Ureter (tissue), 1 donor: ENCODE measurements at regions not wholly inside any gene's neighbourhood (a gene's known extent, or its start where the extent isn't known, plus 50 kb on each side); places are given as distances from the start of the nearest gene placed in this dataset.
"Not testable (repeated sequence)": the region's sequence is repeated elsewhere in the genome, so short reads cannot be mapped to it uniquely, and the experiment has no call there.

Experiments
- DNase-seq: peaks from one replicate; pipeline ENCODE4 v3.0.0-alpha.2; 2020; ENCODE audit warnings: low spot score
- donor health status: DM: yes; HTN: yes; CAD: no.

DNA sequence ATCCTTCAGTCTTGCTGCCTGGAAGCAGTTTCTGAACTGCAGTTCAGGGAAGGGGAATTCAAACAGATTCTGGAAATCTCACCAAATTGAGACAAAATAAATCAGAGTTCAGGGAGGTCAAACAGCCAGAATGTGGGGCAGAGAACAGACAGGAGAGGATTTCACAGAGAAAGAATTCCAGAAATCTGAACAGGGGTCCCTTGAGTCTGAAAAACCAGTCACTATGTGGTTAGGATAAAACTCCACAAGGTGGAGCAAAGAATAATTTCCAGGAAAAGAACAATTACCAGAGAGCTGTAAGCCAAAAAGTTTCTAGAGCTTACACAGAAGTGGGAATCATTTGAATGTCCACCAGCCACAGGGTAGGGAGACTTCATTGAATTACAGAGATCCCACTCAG lies 84.7 kb downstream of the URB2 start:
- no peak for DNase-seq

DNA sequence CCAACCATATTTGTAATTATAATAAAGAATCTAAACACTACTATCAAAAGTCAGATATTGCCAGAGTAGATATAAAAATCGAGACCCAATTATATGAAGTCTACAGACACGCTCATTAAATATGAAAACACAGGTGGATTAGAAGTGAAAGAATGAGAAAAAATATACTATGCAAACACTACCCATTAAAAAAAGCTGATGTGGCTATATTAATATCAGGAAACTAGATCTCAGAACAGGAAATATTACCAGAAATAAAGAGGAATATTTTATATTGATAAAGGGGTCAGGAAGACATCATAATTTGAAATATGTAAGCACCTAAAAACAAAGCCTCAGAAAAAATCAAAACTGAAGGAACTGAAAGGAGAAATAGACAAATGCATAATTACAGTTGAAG lies 88.3 kb downstream of the URB2 start:
- no peak for DNase-seq

DNA sequence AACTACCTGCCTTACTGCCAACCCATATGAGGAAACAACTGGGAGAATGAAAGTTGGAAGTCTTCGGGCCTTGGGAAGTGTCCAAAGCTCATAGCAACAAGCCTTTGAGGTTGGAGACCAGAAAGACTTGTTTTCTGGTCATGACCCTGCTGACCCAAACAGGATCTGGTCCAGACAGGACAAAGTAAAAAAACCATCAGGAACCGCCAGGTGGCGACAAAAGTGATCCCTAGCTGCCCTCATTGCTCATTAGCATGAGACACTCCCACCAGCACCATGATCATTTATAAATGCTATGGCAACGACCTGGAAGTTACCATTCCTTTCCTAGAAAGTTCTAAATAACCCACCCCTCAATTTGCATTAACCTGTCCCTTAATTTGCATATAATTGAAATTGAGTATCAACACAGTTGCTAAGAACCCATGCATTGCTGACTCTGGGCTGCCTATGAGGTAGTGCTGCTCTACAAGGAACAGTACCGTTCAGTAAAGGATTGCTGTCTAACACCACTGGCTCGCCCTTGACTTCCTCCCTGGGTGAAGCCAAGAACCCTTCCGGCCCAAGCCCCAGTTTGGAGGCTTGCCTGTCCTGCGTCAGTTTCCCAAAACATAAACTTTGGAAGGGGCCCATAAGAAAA lies 89.0 kb downstream of the URB2 start:
- DNase-seq: no peak

DNA sequence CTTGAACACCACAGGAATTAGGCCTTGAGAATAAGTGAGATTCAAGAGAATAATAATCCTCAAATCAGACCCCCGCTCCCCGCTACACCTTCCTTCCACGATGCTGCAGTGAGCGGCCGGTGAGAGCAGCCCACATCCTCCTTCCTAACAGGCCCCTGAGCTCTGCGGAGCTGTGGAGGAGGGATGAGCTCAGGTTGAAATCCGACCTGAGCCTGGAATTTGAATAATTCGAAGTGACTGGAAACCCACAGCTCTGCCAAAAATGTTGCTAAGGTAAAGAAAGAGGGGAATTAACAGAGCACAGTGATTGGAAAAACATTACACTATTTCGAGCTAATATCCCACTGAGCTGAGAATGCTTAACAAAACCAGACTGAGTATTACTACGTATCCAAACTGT lies 90.0 kb downstream of the URB2 start:
- no peak for DNase-seq

DNA sequence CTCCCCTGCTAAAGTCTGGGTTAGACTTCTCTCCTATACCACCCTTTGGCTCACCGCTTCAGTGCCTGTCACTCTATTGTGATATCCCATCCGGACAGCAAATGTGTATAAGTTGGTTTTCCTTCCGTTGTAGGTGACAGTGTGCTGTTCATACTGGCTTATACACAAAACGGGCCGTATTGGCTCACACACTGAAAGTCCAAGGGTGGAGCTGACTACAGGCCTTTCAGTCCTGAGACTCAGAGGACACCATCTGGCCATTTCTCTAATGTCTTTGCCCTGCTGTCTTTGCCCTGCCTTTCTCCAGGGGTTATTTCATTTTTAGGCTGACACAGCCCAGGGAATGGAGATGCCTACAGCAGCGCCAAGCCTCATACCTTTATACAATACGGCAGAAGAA lies 90.7 kb downstream of the URB2 start:
- DNase-seq: no peak

DNA sequence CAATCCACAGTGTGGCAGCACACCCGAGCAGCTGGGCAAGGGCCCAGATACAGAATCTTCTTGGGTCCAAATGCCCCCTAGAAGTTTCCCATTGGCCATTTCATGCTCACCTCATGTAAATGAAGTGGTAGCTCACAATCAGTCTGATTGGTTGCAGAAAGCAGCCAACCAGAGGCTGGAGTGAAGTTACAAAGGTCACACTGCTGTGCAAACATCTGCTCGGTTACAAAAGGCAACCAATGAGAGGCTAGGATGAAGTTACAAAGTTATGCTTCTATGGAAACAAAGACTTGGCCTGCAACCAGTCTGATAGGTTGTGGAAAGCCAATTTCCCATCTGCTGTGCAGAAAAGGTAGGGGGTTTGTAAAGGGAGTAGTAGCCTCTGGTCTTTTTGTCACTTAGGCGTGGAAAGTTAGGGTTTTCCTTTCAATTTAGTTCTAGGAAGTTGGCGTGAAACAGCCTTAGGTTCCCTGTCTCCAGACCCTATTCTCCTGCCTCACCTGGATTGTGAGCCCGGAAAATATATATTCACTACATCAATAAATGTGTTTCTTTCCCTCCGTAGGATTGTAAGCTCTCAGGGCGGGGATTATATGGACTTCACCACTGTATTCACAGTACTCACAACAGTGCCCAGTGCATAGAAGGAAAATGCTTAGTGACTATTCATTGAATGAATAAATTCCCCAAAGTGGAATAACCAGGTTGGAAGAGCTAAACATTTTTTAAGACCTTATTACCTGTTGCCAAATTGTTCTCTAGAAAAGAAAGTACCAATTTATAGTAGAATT lies 91.9 kb downstream of the URB2 start:
- no peak for DNase-seq

DNA sequence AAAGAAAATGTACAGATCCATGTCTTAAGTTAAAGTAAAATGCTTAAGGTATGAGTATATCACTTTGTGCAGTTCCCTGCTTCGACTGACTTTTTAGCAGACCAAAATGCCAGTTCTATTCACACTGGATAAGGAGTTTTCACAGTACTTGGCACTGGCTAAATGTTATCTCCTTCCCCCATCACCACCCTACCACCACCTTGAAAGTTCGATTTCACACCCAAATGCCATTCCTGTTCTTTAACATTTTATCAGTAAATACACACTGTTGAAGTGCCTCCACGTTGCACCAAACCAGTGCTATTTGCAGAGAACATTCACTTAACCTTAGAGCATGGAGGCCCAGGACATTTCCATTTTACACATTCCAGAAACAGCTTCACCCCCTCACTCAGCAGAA lies 100.0 kb downstream of the URB2 start:
- DNase-seq: no peak

DNA sequence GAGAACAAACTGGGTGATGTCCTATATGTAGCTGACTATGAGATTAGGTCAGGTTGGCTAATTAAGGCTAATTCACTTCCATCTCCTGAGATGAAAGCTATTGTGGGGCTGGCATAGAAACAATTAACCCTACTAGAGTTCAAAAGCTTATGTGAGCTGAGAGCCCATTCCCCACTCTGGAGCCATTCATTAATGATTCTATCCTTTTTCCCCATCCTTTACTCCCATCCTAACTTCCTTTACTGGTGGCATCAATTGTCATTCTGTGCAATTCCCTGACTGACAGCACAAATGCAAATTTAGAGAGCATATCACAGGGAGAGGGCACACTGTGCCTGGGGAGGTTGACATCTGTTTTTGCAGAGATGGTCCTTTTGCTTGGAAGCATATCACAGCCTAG lies 103.9 kb downstream of the URB2 start:
- no peak for DNase-seq

DNA sequence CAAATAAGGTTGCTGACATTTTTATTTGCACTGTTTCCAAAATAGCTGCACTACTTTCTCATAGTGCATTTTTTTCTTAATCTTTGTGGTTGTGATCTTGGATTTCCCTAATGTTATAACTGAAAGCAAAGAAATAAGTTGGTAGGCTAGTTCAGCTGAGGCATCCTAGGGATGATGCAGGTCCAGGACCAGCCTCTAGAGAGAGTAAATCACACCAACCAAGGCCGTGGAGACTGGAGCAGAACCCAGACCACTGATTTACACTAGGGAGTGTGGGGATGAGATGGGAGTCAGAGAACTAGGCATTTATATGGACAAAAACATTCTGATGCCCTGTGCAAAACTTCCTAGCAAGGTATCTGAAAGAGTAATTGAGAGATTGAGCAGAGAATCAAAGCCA lies 104.5 kb downstream of the URB2 start:
- DNase-seq: no peak

DNA sequence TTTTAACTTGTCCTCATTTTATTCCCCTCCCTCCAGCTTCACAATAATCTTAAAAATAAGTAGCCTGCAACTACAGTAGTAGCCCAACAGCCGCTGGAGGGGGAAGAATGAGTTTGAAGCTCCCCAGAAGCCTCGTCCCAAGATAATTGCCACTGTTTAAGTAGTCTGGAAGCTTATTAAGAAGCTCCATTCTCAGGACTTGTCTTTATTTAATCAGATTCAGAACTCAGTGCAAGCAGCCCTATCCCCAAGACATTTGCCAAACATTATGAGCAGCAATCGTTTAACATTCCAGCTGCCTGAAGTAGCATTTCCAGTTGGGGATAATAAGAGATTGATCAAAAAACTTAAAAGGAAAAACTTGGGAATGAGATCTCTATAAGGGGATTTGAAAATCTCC lies 106.0 kb downstream of the URB2 start:
- DNase-seq: no peak

DNA sequence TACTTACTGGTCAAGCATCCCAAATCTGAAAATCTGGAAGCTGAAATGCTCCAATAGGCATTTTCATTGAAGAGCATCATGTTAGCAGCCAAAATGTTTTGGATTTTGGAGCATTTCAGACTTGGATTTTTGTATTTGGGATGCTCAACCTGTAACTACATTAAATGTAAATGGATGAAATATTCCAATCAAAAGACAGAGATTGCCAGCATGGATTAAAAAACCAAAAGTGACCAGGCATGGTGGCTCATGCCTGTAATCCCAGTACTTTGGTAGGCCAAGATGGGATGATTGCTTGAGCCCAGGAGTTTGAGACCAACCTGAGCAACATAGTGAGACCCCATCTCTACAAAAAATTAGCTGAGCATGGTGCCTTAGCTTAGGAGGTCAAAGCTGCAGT lies 110.3 kb downstream of the URB2 start:
- DNase-seq: no peak

DNA sequence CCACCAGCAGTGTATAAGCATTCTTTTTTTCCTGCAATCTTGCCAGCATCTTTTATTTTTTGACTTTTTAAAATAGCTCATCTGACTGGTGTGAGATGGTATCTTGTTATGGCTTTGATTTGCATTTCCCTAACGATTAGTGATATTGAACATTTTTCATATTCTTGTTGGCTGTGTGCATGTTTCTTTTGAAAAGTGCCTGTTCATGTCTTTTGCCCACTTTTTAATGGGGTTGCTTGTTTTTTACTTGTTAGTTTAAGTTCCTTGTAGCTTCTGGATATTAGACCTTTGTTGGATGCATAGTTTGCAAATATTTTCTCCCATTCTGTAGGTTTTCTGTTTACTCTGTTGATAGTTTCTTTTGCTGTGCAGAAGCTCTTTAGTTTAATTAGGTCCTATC lies 116.6 kb downstream of the URB2 start:
- not testable (repeated sequence) for DNase-seq

DNA sequence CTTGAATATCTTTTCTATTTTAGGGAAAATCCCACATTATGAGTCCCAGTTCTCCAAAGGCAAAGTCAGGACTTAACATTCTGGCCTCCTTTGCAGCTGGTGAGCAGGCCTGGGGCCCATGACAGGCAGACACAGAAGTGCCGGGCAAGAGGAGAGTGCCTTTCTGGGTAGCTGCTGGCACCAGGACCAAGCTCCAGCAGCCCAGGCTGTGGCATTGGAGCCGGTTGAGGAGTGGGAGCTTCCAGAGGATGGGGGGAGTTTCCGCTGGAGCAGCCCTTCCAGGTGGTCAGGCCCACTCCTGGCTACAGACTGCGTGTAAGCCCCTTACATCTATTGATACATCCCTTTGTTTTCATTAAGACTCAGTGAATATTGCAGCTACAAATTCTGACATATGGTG lies 123.9 kb downstream of the URB2 start:
- no peak for DNase-seq

DNA sequence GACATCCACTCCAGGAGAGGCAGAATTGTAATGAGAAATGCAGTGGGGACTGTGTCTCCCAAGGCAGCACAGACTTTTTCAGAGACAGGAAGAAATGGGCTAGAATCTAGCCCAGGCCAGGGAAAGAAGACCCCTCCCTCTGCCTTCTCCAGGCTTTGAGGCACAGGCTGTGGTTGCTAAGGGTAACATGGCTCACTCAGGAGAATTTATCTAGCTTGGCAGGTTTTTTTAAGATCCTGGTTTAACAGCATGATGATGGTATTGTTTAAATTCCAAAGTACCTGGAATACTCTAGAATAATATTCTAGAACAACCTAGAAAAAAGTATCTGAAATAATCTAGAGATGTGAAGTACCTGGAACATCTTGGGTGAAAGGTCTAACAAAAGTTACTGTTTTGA lies 125.6 kb downstream of the URB2 start:
- DNase-seq: no peak

DNA sequence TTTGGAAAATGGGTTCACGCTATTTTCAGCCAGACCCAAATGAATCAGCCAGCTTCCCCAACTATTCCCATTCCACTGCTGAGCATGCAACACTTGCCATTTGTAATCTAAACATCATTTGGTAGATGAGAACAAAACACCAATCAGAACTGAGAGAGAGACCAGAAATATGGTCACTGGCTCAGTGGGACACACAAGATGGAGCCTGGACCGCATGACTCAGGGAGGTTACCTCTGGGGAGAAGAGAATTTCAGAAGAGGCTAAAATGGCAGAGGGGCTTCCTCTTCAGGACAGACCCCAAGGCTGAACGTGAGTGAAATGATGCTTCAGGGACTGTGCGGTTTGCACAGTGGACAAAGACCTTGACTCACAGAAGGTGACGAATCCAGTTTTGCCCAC lies 126.6 kb downstream of the URB2 start:
- DNase-seq: no peak

DNA sequence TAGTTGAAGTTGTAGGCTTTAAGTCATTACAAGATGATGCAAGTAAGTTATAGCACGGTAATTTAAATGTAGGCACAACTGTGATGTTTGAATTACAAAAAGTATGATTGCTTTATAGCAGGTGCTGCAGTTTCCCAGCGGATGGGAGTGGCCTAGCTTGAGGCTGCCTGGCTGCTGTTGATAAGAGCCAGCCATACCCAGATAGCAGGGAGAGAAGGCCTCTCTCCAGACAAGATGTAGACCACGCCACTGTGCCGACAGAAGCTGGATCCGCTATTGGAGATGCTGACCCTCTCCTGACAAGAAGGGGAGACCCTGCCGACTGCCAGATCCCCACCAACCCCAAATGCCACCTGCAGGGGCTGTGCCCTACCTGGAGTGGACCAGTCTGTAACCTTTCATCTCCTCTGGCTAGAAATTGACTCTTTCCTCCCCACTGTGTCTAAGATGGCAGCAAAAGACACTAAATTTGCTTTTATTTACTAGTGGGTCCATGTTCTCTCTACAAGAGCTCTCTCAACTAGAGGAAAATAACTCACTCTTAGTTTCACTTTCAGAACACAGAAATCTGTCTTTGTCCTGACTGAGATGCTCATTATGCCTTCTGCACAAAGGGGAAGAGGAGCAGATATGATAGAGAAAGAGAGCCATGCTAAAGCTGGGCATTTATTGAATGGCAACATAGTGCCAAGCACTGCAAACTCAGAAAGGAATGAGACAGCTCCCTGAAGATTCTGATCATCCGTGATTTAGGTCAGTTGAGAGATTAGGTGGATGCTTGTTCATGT lies 127.9 kb downstream of the URB2 start:
- DNase-seq: no peak

DNA sequence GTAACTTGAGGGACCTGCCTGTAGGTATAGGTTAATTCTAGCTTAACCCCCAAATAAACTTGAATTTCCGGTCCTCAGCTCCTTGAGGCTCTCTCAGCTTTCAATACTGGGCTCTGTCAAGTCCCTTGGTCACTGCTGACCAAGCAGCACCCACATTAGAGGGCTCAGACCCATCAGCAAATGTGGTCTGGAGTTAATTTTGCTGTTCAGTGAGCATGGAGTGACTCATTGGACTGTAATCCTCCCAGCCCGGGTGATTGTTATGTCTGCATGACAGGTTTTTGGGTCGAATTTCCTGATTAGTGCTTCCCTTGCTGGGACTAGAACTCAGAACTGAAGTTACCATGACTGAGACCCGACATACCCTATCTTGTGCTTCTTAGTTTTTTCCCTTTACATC lies 130.6 kb downstream of the URB2 start:
- no peak for DNase-seq

DNA sequence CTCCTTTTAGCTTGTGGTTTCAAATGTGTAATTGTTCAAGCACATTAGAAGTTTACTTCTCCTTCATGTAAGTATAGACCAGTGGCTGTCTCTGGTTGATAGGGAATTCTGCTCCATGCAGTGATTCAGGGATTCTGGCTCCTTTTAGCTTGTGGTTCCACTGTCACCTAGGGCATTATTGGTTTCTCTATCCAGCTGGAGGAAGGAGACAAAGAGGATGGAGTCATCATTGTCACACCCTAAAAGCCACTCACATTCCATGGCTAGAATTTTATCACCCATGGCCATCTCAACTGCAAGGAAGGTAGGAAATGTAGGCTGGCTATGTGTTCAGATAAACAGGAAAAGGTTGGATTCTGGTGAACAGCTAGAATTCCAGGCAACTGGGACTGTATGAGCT lies 131.2 kb downstream of the URB2 start:
- DNase-seq: no peak

DNA sequence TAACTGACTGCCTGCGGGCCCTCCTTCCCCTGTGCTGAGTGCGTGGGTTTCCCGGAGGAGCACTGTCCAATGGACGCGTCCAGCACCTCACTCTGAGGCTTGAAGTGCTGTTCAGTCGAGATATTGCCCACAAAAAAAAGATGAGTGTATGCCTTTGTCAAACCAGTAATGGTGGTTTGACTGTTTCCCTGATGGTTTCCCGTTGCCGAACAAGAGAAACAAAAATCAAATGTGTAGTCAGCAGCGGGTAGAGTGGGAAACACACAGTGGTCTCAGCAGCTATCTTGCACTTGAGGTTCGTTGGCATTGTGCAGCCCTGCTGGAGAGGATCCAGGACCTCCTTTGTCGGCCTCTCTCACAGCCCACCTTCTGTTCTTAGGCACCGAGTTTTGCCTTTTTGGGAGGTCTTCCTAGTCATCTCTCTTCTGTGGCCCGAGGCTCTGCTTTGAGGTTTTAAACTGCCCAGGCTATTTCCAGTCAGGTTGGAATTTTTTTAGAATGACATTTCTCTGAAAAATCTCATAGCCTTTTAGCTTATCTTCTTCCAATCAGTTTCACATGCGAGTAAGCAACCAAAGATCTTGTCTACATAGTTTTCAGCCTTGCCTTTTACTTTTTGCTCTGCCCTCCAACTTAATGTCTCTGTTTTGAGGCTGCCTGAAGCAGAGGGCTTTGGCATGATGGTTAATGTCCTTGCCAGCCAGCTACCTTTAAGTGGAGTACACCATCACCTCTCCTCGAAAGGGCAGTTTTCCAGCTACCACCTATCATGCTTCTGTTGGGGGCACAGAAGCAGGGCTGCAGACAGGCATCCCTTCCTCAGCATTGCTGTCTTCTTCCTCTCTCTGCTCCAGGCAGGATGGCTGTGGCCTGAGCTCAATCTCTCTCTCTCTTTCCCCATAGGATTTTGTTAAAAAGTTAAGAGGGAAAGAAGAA lies 132.3 kb downstream of the URB2 start:
- DNase-seq: no peak

DNA sequence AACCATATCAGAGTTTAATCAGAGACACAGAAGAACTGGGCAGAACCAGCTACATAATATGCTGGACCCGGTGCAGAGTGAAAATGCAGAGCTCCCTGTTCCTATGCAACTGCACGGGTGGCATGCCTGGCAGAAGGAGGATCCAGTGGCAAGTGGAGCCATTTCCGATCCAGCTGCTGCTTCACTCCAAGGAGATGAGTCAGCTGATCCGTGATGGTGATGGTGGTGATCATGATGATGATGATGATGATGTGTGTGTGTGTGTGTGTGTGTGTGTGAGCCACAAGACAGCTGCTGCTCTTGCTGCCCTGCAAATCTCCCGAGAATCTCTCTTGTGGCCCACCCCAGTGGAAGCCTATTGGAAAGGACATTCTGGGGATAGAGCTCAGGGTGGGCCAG lies 133.0 kb downstream of the URB2 start:
- no peak for DNase-seq

DNA sequence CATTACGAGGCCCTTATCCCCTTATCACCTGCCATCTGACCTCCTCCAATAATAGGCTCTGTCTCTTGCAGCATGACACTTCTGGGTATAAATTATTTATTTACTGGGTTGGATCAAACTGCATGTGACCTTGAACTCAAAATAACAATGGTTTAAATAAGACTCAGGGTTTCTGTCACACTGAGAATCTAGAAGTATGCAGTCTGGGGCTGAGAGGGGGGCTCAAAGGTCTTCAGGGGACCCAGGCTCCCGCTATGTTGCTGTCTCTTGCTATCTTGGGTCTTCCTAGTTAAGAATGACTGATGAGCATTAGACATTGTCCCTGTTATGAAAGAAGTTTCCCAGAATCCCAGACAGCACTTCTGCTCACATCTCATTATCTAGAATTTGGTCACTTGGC lies 133.5 kb downstream of the URB2 start:
- DNase-seq: no peak

DNA sequence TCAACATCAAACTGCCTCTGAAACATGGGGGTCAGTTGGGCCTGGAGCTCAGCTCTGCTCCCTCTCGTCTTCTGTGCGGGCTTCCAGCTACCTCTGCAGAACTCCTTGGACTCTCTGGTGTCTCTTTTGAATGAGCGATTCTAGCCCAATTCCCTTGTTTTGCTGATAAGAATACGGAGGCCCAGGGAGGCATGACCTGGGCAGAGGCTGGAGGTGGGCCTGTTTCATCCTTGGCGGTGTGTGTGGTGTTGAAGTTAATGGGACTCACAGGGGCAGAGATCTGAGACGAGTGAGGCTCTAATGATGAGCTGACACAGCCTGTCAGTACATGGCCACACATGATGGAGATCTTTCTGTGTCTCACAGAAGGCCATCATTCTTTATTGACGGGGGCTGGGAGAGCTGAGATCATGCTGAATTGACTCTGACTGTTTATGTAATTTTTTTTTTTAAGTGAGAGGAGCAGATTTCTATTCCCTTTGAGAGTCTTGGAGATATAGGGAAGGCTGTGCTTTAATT lies 134.5 kb downstream of the URB2 start:
- no peak for DNase-seq
